A204.1 (cell line): ENCODE measurements at regions not wholly inside any gene's neighbourhood (a gene's known extent, or its start where the extent isn't known, plus 50 kb on each side); places are given as distances from the start of the nearest gene placed in this dataset.
"Not testable (repeated sequence)": the region's sequence is repeated elsewhere in the genome, so short reads cannot be mapped to it uniquely, and the experiment has no call there.

Source experiments
- FAIRE-seq: peaks from 2 replicates; lab custom pipeline; 2012; peaks lifted over from hg19 to GRCh38; lab: Jason Lieb, UNC

- FAIRE-seq: no peak
Measured at GRCh38 chr3:140870351-140870750, 71.3 kb upstream of the SLC25A36 start.

GRCh38 chr3:140871022-140871421 is 70.6 kb upstream of the SLC25A36 start:
- FAIRE-seq: no peak

DNA sequence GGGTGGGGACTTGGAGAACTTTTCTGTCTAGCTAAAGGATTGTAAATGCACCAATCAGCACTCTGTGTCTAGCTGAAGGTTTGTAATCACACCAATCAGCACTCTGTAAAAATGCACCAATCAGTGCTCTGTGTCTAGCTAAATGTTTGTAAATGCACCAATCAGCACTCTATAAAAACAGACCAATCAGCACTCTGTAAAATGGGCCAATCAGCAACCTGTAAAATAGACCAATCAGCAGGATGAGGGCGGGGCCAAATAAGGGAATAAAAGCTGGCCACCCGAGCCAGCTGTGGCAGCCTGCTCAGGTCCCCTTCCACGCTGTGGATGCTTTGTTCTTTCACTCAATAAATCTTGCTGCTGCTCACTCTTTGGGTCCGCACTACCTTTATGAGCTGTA is 69.5 kb upstream of the SLC25A36 start:
- not testable (repeated sequence) for FAIRE-seq

GRCh38 chr3:140883428-140884040 is 58.1 kb upstream of the SLC25A36 start:
- FAIRE-seq: no peak

- FAIRE-seq: not testable (repeated sequence)
Measured at GRCh38 chr3:140885697-140886096, 55.9 kb upstream of the SLC25A36 start.
